ENCODE measurements at regions not wholly inside any gene's neighbourhood (a gene's known extent, or its start where the extent isn't known, plus 50 kb on each side); places are given as distances from the start of the nearest gene placed in this dataset.

DNA sequence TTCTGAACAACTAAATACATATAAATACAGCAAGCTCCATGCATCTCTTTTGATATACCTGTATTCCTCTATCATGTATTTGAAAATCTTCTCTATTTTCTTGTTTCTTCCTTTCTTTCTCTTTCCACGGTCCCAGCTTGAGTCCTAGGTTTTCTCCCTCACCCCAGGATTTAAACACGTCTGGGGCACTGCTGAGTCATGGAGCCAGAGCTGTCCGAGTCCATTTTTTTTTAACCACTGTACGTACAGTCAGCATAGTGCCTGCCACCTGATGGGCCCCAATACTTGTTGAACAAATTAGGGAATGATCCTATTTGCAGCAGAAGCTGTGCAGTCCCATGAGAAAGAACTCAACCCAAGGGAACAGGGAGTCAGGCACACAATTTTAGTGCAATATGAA lies 158.1 kb downstream of the ATP23 start:
- TF ChIP-seq, protein P1, sequence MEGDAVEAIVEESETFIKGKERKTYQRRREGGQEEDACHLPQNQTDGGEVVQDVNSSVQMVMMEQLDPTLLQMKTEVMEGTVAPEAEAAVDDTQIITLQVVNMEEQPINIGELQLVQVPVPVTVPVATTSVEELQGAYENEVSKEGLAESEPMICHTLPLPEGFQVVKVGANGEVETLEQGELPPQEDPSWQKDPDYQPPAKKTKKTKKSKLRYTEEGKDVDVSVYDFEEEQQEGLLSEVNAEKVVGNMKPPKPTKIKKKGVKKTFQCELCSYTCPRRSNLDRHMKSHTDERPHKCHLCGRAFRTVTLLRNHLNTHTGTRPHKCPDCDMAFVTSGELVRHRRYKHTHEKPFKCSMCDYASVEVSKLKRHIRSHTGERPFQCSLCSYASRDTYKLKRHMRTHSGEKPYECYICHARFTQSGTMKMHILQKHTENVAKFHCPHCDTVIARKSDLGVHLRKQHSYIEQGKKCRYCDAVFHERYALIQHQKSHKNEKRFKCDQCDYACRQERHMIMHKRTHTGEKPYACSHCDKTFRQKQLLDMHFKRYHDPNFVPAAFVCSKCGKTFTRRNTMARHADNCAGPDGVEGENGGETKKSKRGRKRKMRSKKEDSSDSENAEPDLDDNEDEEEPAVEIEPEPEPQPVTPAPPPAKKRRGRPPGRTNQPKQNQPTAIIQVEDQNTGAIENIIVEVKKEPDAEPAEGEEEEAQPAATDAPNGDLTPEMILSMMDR (conservative IDR thresholded peaks at IDR 0.05): no peak
- no peak for TF ChIP-seq ZFX (IDR thresholded peaks at IDR 0.05)

Data from C4-2B (cell line).